Gastrocnemius medialis (tissue), 4 donors: ENCODE measurements at regions not wholly inside any gene's neighbourhood (a gene's known extent, or its start where the extent isn't known, plus 50 kb on each side); places are given as distances from the start of the nearest gene placed in this dataset.

Source experiments
- ATAC-seq, 2 donors: fragments of 150-250 bp; one replicate each; pipeline ENCODE4 v1.9.1; 2016
- DNase-seq, 2 donors: peaks; one replicate each; pipeline ENCODE4 v3.0.0-alpha.2; 2019
- H3K27ac ChIP-seq, 4 donors: fragments of 200-600 bp; sonication (generic); 1 replicate in 1 of 4; 2 replicates in 3 of 4; pipeline ENCODE4 v1.5.1; 2016 to 2018; ENCODE audit warnings: mild to moderate bottlenecking in 2 of 4, moderate library complexity in 1 of 4
- H3K27me3 ChIP-seq, 3 donors: fragments of 200-600 bp; sonication (generic) in 2 of 3; 1 replicate in 1 of 3; 2 replicates in 2 of 3; pipeline versions ENCODE4 v1.5.1 to v1.6.0; 2016 to 2019; ENCODE audit warnings: mild to moderate bottlenecking in 1 of 3, moderate library complexity in 1 of 3
- H3K36me3 ChIP-seq, 2 donors: fragments of 200-600 bp; sonication (generic) in 1 of 2; one replicate each; pipeline ENCODE4 v1.5.1; 2017 to 2018
- H3K4me1 ChIP-seq, 2 donors: fragments of 200-600 bp; sonication (generic) in 1 of 2; one replicate each; pipeline ENCODE4 v1.5.1; 2016 to 2017; ENCODE audit warnings: mild to moderate bottlenecking in 2 of 2
- H3K4me3 ChIP-seq, 4 donors: fragments of 200-600 bp; sonication (generic) in 3 of 4; 1 replicate in 1 of 4; 2 replicates in 3 of 4; pipeline ENCODE4 v1.5.1; 2016 to 2019; ENCODE audit warnings: mild to moderate bottlenecking in 2 of 4
- H3K9me3 ChIP-seq, 3 donors: fragments of 200-600 bp; sonication (generic) in 2 of 3; 1 replicate in 1 of 3; 2 replicates in 2 of 3; pipeline ENCODE4 v1.5.1; 2016 to 2019
- POLR2A ChIP-seq, 2 donors: fragments of 450-650 bp; IDR thresholded peaks; one replicate each; pipeline ENCODE4 v1.6.1; 2017; ENCODE audit warnings: antibody characterized with exemption in 2 of 2, mild to moderate bottlenecking in 2 of 2, moderate library complexity in 2 of 2
- in situ Hi-C, 4 donors: fragments of 200-750 bp; cut with MboI; loops; one replicate each; pipeline versions ENCODE4 v1.15.0 to v1.8.0; 2017; ENCODE audit warnings: low sequenced_read_pairs in 4 of 4
- intact Hi-C: fragments of 100-400 bp; cut with DNase I; formaldehyde crosslinking; loops from one replicate; pipeline ENCODE4 v1.15.1; 2023; ENCODE audit warnings: low total_unique reads
- TF ChIP-seq, protein P1 (sequence below), 5 experiments: fragments of 450-650 bp in 3 of 5; fragments of 200-600 bp in 2 of 5; sonication (generic) in 2 of 5; IDR thresholded peaks in 4 of 5; conservative IDR thresholded peaks in 1 of 5; 1 replicate in 4 of 5; 2 replicates in 1 of 5; pipeline ENCODE4 v1.5.1; 2016 to 2019; ENCODE audit warnings: antibody characterized with exemption in 5 of 5, mild to moderate bottlenecking in 3 of 5, moderate library complexity in 3 of 5

DNA sequence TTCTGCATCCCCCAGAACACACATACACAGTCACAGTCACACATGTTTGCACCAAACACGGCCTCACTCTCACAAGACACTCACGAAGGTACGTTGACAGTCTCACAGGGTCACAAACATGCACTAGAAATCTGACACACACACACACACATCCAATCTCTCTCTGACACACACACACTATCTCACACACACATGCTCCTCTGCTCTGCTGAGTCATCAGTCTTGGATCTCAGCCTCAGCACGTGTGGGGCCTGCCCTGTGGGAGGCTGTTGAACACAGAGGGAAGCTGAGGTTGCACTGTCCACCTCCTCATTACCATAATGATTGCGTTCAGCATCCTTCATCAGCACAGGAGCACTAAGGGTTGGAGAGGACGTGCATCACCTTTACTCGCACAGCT is 188.8 kb downstream of the MTRR start:
- ATAC-seq: no peak
- in situ Hi-C loops: no loop called here
- H3K27me3 ChIP-seq: no peaks in the 10 kb centered on the region

DNA sequence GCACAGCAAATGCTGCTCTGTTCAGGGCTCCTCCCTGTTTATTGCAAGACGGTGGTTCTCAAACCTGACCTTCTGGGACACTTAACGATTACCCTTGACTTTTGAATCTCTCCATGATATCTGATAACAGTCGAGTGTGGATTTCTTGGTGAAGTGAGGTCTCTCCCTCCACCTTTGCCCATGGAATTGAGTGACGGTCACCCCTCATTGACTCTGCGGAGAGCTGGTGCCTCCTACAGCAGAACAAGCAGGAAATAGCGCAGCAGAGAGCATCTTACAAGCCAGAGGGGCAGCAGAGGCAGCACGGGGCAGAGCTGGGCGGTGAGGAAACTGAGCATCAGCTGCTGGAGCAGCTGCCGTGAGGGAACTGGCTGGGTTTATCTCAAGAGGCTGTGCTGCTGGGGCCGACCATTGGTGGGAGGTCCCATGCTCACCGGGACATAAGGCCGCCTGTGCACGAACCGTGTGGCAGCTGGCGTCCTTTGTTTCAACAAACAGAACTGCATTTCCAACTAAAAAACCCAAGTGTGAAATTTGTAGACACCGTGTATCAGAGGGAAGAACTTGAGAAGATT is 189.8 kb downstream of the MTRR start:
- ATAC-seq (no peak), DNase-seq (no peak)
- H3K36me3 ChIP-seq: no peaks in the 10 kb centered on the region
- no peaks in the 10 kb centered on the region for H3K9me3 ChIP-seq
- H3K27me3 ChIP-seq: no peaks in the 10 kb centered on the region
- intact Hi-C loops: no loop called here
- H3K4me3 ChIP-seq: no peak overlapping the region
- TF ChIP-seq, protein P1, sequence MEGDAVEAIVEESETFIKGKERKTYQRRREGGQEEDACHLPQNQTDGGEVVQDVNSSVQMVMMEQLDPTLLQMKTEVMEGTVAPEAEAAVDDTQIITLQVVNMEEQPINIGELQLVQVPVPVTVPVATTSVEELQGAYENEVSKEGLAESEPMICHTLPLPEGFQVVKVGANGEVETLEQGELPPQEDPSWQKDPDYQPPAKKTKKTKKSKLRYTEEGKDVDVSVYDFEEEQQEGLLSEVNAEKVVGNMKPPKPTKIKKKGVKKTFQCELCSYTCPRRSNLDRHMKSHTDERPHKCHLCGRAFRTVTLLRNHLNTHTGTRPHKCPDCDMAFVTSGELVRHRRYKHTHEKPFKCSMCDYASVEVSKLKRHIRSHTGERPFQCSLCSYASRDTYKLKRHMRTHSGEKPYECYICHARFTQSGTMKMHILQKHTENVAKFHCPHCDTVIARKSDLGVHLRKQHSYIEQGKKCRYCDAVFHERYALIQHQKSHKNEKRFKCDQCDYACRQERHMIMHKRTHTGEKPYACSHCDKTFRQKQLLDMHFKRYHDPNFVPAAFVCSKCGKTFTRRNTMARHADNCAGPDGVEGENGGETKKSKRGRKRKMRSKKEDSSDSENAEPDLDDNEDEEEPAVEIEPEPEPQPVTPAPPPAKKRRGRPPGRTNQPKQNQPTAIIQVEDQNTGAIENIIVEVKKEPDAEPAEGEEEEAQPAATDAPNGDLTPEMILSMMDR (IDR thresholded peaks at IDR 0.05 in 4 of 5, conservative IDR thresholded peaks at IDR 0.05 in 1 of 5): no peak
- no peak for TF ChIP-seq POLR2A (IDR thresholded peaks at IDR 0.05)
- no peaks in the 10 kb centered on the region for H3K4me1 ChIP-seq
- no peak overlapping the region for H3K27ac ChIP-seq
- in situ Hi-C loops: no loop called here

More for the DNA sequence above, 188.8 kb downstream of the MTRR start:
- intact Hi-C loops: no loop called here
- H3K27ac ChIP-seq: no peak overlapping the region
- no peaks in the 10 kb centered on the region for H3K4me1 ChIP-seq
- H3K36me3 ChIP-seq: no peaks in the 10 kb centered on the region
- H3K4me3 ChIP-seq: no peak overlapping the region
- TF ChIP-seq POLR2A (IDR thresholded peaks at IDR 0.05): no peak
- TF ChIP-seq, protein P1 (IDR thresholded peaks at IDR 0.05 in 4 of 5, conservative IDR thresholded peaks at IDR 0.05 in 1 of 5): no peak
- DNase-seq: no peak
- H3K9me3 ChIP-seq: no peaks in the 10 kb centered on the region

DNA sequence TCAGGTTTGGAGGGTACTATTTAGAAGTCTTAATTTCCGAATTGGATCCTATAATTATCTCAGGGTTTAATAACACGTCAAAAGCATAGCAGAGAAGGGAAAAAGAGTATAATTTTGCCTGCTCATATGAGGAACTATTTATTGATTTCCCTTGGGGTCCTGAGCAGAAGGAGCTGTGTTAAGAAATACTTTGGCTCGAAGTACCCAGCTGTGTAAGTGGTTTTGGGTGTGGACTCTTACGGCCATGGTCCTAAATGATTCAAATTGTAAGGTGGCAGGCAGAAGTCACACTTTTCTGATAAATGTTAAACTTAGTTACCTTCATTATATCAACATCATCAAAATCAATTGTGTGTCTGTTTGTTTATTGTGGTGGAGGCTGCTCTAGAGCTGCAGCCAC is 190.4 kb downstream of the MTRR start:
- H3K4me1 ChIP-seq: no peaks in the 10 kb centered on the region
- TF ChIP-seq, protein P1 (IDR thresholded peaks at IDR 0.05 in 4 of 5, conservative IDR thresholded peaks at IDR 0.05 in 1 of 5): no peak
- no peak for TF ChIP-seq POLR2A (IDR thresholded peaks at IDR 0.05)
- no peak overlapping the region for H3K27ac ChIP-seq
- in situ Hi-C loops: no loop called here
- no peaks in the 10 kb centered on the region for H3K36me3 ChIP-seq
- H3K9me3 ChIP-seq: no peaks in the 10 kb centered on the region
- H3K27me3 ChIP-seq: no peaks in the 10 kb centered on the region
- intact Hi-C loops: no loop called here
- ATAC-seq (peak in 1 of 2 donors; percentile 56), DNase-seq (no peak)
- no peak overlapping the region for H3K4me3 ChIP-seq

DNA sequence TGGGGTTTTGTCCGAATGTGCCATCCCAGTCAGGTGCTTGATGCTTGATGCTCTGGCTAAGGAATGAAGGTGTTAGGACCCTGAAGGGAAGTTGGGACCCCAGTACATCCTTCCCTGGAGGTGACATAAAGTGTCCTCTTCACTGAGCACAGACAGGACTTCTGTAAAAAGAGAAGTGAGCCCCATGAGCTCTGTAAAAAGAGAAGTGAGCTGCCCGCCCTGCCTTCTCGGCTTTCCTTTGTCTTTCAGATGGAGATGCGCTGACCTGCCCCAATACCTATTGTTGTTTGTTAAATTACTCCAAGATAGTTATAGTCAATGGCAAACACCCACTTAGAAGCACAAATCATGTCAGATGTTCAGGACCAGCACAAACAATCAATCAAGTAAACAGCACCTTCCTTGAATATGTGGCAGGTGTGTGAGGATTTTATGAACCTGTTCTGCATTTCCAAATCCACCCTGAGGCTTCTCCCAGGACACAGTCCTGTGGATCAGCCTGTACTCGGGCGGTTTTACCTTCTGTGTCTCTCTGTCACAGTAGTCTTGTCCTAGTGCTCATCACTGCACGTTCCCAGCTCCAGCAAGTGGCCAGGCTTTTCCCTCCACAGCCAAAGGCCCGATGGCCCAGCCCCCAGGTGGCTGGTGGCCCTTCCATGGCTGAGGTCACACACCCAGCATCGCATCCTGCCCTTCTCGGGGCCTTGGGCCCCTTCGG is 191.4 kb downstream of the MTRR start:
- intact Hi-C loops (no loop called here), in situ Hi-C loops (no loop called here)
- Histone ChIP-seq H3K27me3 (no peaks in the 10 kb centered on the region), H3K36me3 (no peaks in the 10 kb centered on the region), H3K4me3 (no peak overlapping the region), H3K9me3 (no peaks in the 10 kb centered on the region), H3K4me1 (no peaks in the 10 kb centered on the region), H3K27ac (no peak overlapping the region)
- TF ChIP-seq, protein P1 (IDR thresholded peaks at IDR 0.05 in 4 of 5, conservative IDR thresholded peaks at IDR 0.05 in 1 of 5): no peak
- TF ChIP-seq POLR2A (IDR thresholded peaks at IDR 0.05): no peak
- no peak for ATAC-seq
- no peak for DNase-seq
